ENCODE measurements at regions not wholly inside any gene's neighbourhood (a gene's known extent, or its start where the extent isn't known, plus 50 kb on each side); places are given as distances from the start of the nearest gene placed in this dataset.
A peak's percentile ranks its signal among the peaks of the same experiment; 100 is the strongest.

DNA sequence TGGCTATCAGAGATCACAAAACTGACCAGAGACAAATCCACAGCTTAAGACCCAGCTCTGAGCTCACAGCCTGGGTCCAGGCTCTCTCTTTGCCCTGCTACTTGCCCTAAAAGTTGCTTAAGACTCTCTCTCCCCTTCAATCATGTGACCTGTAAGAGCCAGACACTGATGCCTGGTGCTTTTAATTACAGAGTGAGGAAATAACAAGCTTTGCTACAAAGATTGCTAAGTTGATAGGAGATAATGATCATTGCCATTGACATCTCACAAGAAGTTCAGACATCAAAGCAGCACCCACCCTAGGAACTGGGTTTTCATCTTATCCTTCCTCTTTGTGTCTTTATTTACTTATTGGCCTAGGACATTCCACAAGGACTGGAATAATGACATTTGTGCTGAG, 125.9 kb upstream of the CD93 start:
- DNase-seq (ENCODE audit: low read depth in 2 of 2) = no peak
- no peak overlapping the region for H3K4me3 ChIP-seq (replicated peaks in 1 of 2; ENCODE audit: low read depth in 2 of 2, low read length in 2 of 2)
- TF ChIP-seq, protein P1, sequence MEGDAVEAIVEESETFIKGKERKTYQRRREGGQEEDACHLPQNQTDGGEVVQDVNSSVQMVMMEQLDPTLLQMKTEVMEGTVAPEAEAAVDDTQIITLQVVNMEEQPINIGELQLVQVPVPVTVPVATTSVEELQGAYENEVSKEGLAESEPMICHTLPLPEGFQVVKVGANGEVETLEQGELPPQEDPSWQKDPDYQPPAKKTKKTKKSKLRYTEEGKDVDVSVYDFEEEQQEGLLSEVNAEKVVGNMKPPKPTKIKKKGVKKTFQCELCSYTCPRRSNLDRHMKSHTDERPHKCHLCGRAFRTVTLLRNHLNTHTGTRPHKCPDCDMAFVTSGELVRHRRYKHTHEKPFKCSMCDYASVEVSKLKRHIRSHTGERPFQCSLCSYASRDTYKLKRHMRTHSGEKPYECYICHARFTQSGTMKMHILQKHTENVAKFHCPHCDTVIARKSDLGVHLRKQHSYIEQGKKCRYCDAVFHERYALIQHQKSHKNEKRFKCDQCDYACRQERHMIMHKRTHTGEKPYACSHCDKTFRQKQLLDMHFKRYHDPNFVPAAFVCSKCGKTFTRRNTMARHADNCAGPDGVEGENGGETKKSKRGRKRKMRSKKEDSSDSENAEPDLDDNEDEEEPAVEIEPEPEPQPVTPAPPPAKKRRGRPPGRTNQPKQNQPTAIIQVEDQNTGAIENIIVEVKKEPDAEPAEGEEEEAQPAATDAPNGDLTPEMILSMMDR (IDR thresholded peaks at IDR 0.05; ENCODE audit: low read depth, low read length) = no peak

DNA sequence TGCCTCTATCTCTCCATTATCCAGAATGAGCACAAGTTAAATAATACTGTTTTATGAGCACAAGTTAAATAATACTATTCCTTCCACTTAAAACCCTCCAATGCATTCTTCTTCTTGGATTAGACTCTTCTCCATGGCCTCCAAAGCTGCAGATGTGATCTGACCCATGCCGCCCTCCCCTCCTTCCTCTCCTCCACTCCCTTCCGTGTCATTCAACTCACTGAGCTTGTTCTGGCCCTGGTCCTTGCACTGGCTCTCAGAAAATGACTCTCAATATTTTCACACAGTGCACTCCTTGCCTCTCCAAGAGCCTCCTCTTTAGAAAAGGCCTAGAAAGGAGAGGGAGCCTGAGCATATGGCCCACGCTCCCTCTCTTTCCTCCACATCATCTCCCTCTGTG, 125.0 kb upstream of the CD93 start:
- no peak overlapping the region for H3K4me3 ChIP-seq (replicated peaks in 1 of 2; ENCODE audit: low read depth in 2 of 2, low read length in 2 of 2)
- DNase-seq (ENCODE audit: low read depth in 2 of 2) = no peak
- TF ChIP-seq, protein P1 (IDR thresholded peaks at IDR 0.05; ENCODE audit: low read depth, low read length) = no peak

DNA sequence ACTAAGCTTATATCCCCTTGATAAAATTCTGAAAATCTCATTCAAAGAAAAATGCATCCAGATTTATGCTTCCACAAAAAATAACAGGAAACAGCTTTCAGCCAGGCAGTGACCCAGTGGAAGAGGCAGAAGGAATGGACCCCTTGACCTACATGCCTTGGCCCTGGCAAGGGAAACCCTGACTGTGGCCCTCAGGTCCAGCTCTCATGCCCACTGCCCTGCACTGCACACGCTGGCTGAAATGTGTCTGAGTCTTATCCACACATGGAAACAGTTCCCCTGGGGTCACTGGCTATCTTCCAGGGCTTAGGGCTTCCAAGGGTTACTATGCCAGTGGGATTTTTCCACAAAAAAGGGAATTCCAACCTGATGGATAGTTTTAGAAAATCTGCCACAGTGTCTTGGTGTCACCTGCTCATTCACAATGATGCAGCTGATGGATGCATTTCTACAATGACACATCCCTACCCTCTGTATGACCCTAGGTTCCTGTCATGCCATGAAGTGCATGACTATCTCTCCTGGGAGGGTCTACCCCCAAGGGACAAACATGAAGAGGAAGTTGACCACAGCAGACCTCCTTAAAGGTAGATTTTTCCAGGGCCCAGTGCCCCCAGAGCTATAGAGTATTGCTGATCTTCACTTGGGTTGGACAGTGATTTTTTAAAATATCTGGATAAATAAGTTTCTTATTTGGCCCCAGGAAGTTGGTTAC, 121.9 kb upstream of the CD93 start:
- TF ChIP-seq, protein P1 (IDR thresholded peaks at IDR 0.05; ENCODE audit: low read depth, low read length) = no peak
- no peak overlapping the region for H3K4me3 ChIP-seq (replicated peaks in 1 of 2; ENCODE audit: low read depth in 2 of 2, low read length in 2 of 2)
- no peak for DNase-seq (ENCODE audit: low read depth in 2 of 2)

DNA sequence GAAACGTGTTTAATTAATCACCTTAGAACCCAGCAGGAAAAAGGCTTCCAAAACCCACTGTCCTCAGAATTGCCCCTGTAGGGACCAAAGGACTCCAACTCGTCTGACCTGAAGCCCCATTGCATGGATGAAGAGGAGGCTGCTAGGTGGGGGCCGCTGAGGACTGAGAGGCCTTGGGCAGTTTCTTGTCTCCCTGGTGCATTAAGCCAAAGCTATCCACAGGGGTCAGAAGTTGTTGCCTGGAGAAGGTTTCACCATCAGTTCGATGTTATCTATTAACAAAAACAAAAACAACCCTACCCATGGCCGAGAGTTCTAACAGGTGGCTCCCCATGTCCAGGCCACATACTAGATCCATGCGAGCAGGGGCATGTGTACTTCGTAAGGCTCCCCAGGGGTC, 120.9 kb upstream of the CD93 start:
- H3K4me3 ChIP-seq (replicated peaks in 1 of 2; ENCODE audit: low read depth in 2 of 2, low read length in 2 of 2) = no peak overlapping the region
- TF ChIP-seq, protein P1 (IDR thresholded peaks at IDR 0.05; ENCODE audit: low read depth, low read length) = no peak
- DNase-seq (ENCODE audit: low read depth in 2 of 2) = no peak

DNA sequence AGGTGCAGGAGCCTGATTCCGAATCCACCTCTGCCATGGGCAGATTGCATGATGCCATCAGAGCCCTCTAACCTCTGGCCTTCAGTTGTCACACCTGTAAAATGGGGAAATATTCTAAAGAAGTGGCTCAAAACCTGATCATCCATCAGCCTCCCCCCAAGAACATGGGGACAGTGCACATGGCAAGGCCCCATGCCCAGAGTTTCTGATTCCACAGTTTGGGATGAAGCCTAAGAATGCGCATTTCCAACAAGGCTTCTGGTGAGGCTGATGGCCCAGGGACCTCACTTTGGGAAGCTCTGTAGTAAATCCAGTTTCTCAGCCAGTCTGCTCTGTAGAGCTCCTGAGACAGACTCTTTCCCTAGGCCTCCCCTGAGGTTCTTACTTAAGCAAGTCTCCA, 119.9 kb upstream of the CD93 start:
- no peak for DNase-seq (ENCODE audit: low read depth in 2 of 2)
- TF ChIP-seq, protein P1 (IDR thresholded peaks at IDR 0.05; ENCODE audit: low read depth, low read length) = no peak

DNA sequence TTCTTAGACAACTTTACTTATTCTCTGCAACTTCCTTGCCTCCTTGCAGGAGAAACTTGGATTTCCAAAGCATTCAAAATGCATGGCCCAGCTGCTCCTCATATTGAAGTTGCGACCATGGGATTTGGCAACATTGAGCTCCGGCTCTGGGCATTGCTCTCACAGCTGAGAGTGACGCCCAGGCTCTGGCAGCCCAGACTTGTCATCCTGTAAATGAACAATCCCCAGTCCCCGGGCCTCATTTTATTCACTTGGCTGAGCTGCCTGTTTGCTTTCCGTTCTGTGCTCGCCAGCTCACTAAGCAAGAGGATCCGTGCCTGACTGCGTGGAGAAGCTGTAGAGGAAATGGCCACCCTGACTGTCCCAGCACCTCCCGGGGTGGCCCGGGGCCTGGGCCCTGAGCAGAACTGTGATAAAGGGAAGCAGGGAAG, 119.5 kb upstream of the CD93 start:
- TF ChIP-seq, protein P1 (IDR thresholded peaks at IDR 0.05; ENCODE audit: low read depth, low read length) = no peak
- peak; percentile 37 to 85 for DNase-seq (ENCODE audit: low read depth in 2 of 2)
- no peak overlapping the region for H3K4me3 ChIP-seq (replicated peaks in 1 of 2; ENCODE audit: low read depth in 2 of 2, low read length in 2 of 2)

More for the DNA sequence above, 119.9 kb upstream of the CD93 start:
- H3K4me3 ChIP-seq (replicated peaks in 1 of 2; ENCODE audit: low read depth in 2 of 2, low read length in 2 of 2) = no peak overlapping the region

DNA sequence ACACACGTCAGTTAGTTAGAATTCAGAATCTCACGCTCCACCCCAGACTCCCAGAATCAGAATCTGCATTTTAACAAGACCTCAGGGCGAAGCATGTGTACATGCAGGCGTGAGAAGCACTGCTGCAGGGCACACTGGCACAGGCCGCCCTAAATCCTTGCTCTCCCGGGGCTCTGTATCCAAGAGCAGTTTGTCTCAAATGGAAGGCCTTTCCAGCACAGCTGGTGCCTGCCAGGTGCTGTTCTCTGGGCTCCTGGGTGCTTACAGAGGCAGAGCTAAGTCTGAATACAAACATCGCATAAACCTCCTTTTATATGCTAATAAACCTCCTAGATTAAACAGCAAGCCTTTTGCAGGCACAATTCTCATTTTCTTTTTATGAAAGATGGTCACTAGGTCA, 119.1 kb upstream of the CD93 start:
- H3K4me3 ChIP-seq (replicated peaks in 1 of 2; ENCODE audit: low read depth in 2 of 2, low read length in 2 of 2) = no peak overlapping the region
- TF ChIP-seq, protein P1 (IDR thresholded peaks at IDR 0.05; ENCODE audit: low read depth, low read length) = no peak
- DNase-seq (ENCODE audit: low read depth in 2 of 2) = no peak

Measured in cardiac fibroblast (primary cell).